ENCODE measurements at regions not wholly inside any gene's neighbourhood (a gene's known extent, or its start where the extent isn't known, plus 50 kb on each side); places are given as distances from the start of the nearest gene placed in this dataset.

- TF ChIP-seq CTCF (IDR thresholded peaks at IDR 0.05; ENCODE audit: insufficient read depth, low read length, poor library complexity, severe bottlenecking) = no peak
- Histone ChIP-seq H3K4me3 (replicated peaks; ENCODE audit: low read depth, low read length) (no peak overlapping the region), H3K36me3 (ENCODE audit: control insufficient read depth, insufficient read depth, low read length) (no peaks in the 10 kb centered on the region), H3K27me3 (replicated peaks; ENCODE audit: control insufficient read depth, insufficient read depth, low read length) (peaks cover 2% of the 10 kb centered on the region)
- no peak for DNase-seq (ENCODE audit: extremely low read depth, insufficient read length)
Observed at GRCh38 chr6:44561060-44561623, 173.6 kb downstream of the CDC5L start.

GRCh38 chr6:44561832-44562665 lies 174.5 kb downstream of the CDC5L start:
- no peak overlapping the region for H3K4me3 ChIP-seq (replicated peaks; ENCODE audit: low read depth, low read length)
- no peak for TF ChIP-seq CTCF (IDR thresholded peaks at IDR 0.05; ENCODE audit: insufficient read depth, low read length, poor library complexity, severe bottlenecking)
- peaks cover 2% of the 10 kb centered on the region for H3K27me3 ChIP-seq (replicated peaks; ENCODE audit: control insufficient read depth, insufficient read depth, low read length)
- no peaks in the 10 kb centered on the region for H3K36me3 ChIP-seq (ENCODE audit: control insufficient read depth, insufficient read depth, low read length)
- no peak for DNase-seq (ENCODE audit: extremely low read depth, insufficient read length)

GRCh38 chr6:44563397-44563796 lies 175.9 kb downstream of the CDC5L start:
- H3K4me3 ChIP-seq (replicated peaks; ENCODE audit: low read depth, low read length) = no peak overlapping the region
- peaks cover 2% of the 10 kb centered on the region for H3K27me3 ChIP-seq (replicated peaks; ENCODE audit: control insufficient read depth, insufficient read depth, low read length)
- no peak for TF ChIP-seq CTCF (IDR thresholded peaks at IDR 0.05; ENCODE audit: insufficient read depth, low read length, poor library complexity, severe bottlenecking)
- DNase-seq (ENCODE audit: extremely low read depth, insufficient read length) = no peak
- no peaks in the 10 kb centered on the region for H3K36me3 ChIP-seq (ENCODE audit: control insufficient read depth, insufficient read depth, low read length)

GRCh38 chr6:44564906-44565524 lies 177.5 kb downstream of the CDC5L start:
- no peak for TF ChIP-seq CTCF (IDR thresholded peaks at IDR 0.05; ENCODE audit: insufficient read depth, low read length, poor library complexity, severe bottlenecking)
- no peak overlapping the region for H3K4me3 ChIP-seq (replicated peaks; ENCODE audit: low read depth, low read length)
- H3K36me3 ChIP-seq (ENCODE audit: control insufficient read depth, insufficient read depth, low read length) = no peaks in the 10 kb centered on the region
- H3K27me3 ChIP-seq (replicated peaks; ENCODE audit: control insufficient read depth, insufficient read depth, low read length) = no peaks in the 10 kb centered on the region; the same call in 1 of the 2 replicates
- DNase-seq (ENCODE audit: extremely low read depth, insufficient read length) = no peak

- H3K27me3 ChIP-seq (replicated peaks; ENCODE audit: control insufficient read depth, insufficient read depth, low read length) = no peaks in the 10 kb centered on the region; the same call in 1 of the 2 replicates
- H3K4me3 ChIP-seq (replicated peaks; ENCODE audit: low read depth, low read length) = no peak overlapping the region
- H3K36me3 ChIP-seq (ENCODE audit: control insufficient read depth, insufficient read depth, low read length) = no peaks in the 10 kb centered on the region
- DNase-seq (ENCODE audit: extremely low read depth, insufficient read length) = no peak
- TF ChIP-seq CTCF (IDR thresholded peaks at IDR 0.05; ENCODE audit: insufficient read depth, low read length, poor library complexity, severe bottlenecking) = no peak
Observed at GRCh38 chr6:44567406-44567805, 179.9 kb downstream of the CDC5L start.
